ENCODE measurements at regions not wholly inside any gene's neighbourhood (a gene's known extent, or its start where the extent isn't known, plus 50 kb on each side); places are given as distances from the start of the nearest gene placed in this dataset.
A peak's percentile ranks its signal among the peaks of the same experiment; 100 is the strongest.

DNA sequence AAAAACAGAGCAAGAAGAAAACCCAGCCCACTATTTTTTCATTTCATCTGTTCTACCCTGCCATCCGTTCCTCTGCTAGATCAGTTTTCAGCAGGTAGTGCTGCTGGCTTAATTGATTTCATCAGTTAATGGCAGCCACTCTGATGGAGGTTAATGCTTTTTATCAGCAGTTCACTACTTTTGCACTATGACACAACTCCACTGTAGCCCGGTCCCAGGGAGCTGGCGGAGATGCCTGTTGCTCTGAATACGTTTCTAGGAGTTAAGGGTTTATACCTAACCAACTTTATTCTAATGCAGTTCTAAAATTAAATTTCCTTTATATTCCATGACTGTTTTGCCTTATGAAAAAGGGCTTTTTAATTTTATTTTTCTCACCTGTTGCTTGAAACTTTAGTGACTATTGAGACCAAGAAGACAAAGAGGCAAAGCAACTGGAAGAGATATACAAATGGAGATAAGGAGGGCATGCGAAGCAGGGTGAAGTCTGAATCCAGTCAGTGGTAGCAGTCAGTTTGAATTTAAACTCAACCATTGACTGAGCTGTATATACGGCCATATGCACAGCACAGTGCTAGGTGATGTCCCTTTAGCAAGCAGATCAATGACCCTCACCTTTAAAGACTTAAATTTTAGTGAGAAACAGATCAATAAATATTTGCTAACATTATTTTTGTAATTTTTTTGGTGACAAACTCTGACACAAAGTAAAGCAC, 477.9 kb downstream of the LMO4 start:
- no peak for TF ChIP-seq POLR2A (IDR thresholded peaks at IDR 0.05; ENCODE audit: low read length)
- no peak for DNase-seq

GRCh38 chr1:87810166-87810565, 481.5 kb downstream of the LMO4 start:
- no peak for TF ChIP-seq POLR2A (IDR thresholded peaks at IDR 0.05; ENCODE audit: low read length)
- TF ChIP-seq GATA1 (IDR thresholded peaks at IDR 0.05; ENCODE audit: low read depth, low read length) = no peak
- DNase-seq = no peak

DNA sequence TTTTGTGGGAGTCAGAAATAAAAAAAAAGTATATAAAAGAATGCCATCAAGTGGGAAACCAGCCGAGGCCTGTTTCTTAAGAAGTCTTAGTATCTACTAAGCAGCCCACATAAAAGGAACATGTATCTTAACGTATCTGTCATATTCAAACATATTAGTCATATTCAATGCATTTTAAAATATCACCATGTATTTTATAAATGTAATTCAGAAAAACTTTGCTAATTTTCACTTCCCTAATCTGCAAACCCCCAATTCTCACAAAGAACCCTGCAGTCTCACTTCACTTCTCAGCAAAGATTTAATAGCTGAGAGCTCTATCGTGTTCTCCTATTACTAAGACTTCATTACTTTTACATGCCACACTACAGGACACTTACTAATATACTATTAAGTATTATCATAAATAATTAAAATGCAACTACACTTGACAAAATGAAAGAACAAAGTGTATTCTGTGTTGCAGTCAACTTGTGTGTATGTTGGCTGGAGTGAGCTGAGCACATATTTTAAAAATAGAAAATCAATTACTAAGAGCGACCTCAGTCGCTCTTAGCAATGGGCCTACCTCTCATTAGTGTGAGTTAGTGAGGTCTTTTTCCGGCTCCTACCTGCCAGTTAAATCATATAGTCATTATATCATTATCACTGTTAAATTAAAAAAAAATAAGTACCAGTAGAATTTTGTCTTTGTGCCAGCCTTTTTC, 484.3 kb downstream of the LMO4 start:
- no peak for DNase-seq
- TF ChIP-seq GATA1 (IDR thresholded peaks at IDR 0.05; ENCODE audit: low read depth, low read length) (no peak), POLR2A (IDR thresholded peaks at IDR 0.05; ENCODE audit: low read length) (no peak)

DNA sequence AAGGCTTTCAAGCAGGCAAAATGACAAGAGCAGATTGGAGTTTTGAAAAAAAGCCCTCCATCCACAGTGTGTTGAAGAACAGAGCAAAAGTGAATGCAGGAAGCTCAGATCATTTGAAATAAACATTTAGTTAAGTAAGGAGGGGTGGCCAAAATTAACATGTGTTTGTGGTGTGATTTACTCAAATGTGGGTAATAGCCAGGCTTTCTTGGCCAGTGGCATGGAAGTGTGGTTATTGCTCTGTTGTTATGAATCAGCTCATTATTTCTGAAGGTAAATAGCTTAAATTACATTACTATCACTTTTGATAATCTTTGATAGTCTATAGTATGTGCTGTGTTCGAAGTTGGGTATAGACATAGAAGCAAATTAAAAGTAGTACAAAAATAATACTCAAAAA, 485.9 kb downstream of the LMO4 start:
- DNase-seq = no peak
- TF ChIP-seq GATA1 (IDR thresholded peaks at IDR 0.05; ENCODE audit: low read depth, low read length) = no peak
- no peak for TF ChIP-seq POLR2A (IDR thresholded peaks at IDR 0.05; ENCODE audit: low read length)

DNA sequence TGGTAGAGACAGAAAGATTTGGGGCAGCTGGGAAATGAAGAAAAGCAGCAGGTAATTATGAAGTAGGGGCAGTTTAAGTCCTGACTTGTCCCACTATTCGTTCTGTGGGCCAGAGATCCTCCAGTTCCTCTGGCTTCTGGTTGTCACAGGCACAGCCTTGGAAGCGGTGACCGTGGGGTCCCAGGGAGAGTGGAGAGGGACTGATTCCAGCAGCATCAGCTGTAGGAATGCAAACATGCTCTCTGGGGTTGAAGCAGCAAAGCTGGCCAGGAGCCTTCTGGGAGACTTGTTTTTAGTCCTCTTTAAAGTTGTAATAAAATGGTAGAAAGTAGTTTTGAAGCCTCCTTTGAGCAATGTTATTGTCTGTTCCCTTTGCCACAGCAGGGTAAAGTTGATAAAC, 488.0 kb downstream of the LMO4 start:
- DNase-seq = no peak
- TF ChIP-seq POLR2A (IDR thresholded peaks at IDR 0.05; ENCODE audit: low read length) (no peak), GATA1 (IDR thresholded peaks at IDR 0.05; ENCODE audit: low read depth, low read length) (no peak)

- DNase-seq = no peak
- TF ChIP-seq GATA1 (IDR thresholded peaks at IDR 0.05; ENCODE audit: low read depth, low read length) (no peak), POLR2A (IDR thresholded peaks at IDR 0.05; ENCODE audit: low read length) (no peak)
These were observed 492.1 kb downstream of the LMO4 start for GRCh38 chr1:87820668-87821334.

GRCh38 chr1:87821335-87821697, 492.6 kb downstream of the LMO4 start:
- TF ChIP-seq POLR2A (IDR thresholded peaks at IDR 0.05; ENCODE audit: low read length) (no peak), GATA1 (IDR thresholded peaks at IDR 0.05; ENCODE audit: low read depth, low read length) (no peak)
- DNase-seq = no peak

DNA sequence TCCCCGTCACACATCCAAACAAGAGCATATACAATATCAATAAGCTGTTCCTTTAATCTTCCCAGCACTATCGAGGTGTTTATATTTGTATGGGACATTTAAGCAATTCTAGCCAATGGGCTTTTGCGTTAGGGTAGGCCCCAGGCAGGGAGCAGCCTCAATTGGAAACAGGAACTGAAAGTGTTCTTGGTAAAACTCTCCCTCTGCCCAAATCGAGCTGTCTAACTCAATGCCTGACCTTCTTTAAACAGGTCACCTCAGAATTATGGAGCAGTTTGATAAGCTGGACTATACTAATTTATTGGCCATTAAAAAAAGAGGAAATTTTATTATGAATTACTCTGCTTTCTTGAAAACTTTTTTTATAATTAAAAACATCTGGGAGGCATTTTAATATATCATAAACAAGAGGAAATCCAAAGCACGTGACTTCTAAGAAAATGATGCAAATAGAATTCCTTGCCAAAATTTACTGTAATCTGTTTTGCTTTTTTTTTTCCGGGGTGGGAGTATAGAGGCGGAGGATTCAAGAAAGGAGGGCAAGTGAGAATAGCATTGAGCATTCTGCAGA, 498.1 kb downstream of the LMO4 start:
- no peak for TF ChIP-seq POLR2A (IDR thresholded peaks at IDR 0.05; ENCODE audit: low read length)
- no peak for TF ChIP-seq GATA1 (IDR thresholded peaks at IDR 0.05; ENCODE audit: low read depth, low read length)
- DNase-seq = peak; percentile 18 to 19

DNA sequence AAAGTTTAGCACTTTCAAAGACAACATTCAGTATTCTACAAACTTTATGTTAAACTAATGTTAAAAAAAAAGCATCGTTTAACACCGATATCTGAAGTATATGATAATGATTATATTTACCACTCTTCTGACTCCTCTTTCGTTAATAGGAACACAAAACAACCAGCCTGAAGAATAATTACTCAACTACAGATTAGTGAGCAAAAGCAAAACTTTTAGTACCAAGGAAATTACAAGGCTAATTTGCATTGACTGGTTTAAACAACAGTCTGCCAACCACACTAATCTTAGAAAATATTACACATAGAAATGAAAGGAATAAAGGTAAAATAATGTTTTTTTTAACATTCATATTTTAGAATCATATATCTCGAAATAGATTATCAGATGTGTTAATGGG, 500.7 kb downstream of the LMO4 start:
- TF ChIP-seq POLR2A (IDR thresholded peaks at IDR 0.05; ENCODE audit: low read length) = no peak
- no peak for TF ChIP-seq GATA1 (IDR thresholded peaks at IDR 0.05; ENCODE audit: low read depth, low read length)
- no peak for DNase-seq

DNA sequence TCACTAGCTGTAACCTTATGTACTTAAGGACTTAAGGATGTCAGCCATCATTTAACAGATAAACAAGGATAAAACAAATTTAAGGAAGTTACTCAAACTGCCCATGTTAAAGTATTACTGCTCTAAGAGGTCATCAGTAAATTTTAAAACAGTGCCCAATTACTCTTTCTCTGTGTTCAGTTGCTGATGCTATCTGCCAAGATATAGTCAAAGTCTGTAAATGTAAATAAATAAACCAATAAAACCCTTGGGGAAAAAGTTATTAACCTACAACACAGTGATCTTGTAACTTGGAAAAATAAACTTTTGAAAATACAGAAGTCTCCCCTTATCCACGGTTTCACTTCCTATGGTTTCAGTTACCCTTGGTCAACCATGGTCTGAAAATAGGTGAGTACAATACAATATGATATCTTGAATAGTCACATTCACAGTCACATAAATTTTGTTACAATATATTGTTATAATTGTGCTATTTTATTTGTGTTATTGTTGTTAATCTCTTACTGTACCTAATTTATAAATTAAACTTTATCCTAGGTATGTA, 501.8 kb downstream of the LMO4 start:
- TF ChIP-seq POLR2A (IDR thresholded peaks at IDR 0.05; ENCODE audit: low read length) (no peak), GATA1 (IDR thresholded peaks at IDR 0.05; ENCODE audit: low read depth, low read length) (no peak)
- DNase-seq = no peak

DNA sequence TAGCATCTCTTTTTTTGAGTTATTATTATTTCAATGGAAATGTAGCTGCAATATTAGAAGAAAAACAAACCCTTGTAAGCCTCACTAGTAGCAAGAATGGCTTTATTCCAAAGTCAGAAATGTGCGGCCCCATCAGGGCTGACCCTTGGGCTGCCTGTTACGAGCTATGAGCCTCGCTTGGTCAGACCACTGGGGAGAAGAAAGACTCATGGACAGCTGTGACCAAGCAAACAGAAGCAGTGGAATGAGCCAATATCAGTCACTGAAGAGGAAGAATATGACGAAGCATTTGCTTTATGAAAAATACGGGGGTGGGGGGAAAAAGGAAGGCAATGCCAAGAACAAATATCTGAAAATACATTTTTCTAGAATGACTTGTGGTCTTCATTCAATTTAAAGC, 504.5 kb downstream of the LMO4 start:
- no peak for DNase-seq
- TF ChIP-seq GATA1 (IDR thresholded peaks at IDR 0.05; ENCODE audit: low read depth, low read length) (no peak), POLR2A (IDR thresholded peaks at IDR 0.05; ENCODE audit: low read length) (no peak)

GRCh38 chr1:87834151-87834550, 505.5 kb downstream of the LMO4 start:
- no peak for DNase-seq
- TF ChIP-seq POLR2A (IDR thresholded peaks at IDR 0.05; ENCODE audit: low read length) (no peak), GATA1 (IDR thresholded peaks at IDR 0.05; ENCODE audit: low read depth, low read length) (no peak)

- TF ChIP-seq POLR2A (IDR thresholded peaks at IDR 0.05; ENCODE audit: low read length) (no peak), GATA1 (IDR thresholded peaks at IDR 0.05; ENCODE audit: low read depth, low read length) (no peak)
- DNase-seq = no peak
These were observed 506.3 kb downstream of the LMO4 start for GRCh38 chr1:87834941-87835340.

DNA sequence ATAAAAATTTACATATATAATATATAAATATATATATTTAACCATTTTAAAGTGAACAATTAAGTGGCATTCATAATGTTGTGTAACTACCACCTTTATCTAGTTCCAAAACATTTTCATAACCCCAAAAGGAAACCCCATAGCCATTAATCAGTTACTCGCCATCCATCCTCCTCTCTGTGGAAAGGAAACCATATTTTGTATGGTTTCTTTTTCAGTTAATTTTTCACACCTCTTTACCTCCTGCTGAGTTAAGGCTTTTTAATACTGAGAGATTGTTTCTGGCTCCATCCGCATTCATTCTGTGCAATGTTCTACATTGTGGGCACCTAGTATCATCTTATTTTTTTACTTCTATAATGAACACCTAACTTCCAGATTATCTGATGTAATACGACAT, 512.1 kb downstream of the LMO4 start:
- TF ChIP-seq GATA1 (IDR thresholded peaks at IDR 0.05; ENCODE audit: low read depth, low read length) = no peak
- no peak for TF ChIP-seq POLR2A (IDR thresholded peaks at IDR 0.05; ENCODE audit: low read length)
- no peak for DNase-seq

Measured in erythroblast (primary cell).